HepG2 (cell line): ENCODE measurements at regions not wholly inside any gene's neighbourhood (a gene's known extent, or its start where the extent isn't known, plus 50 kb on each side); places are given as distances from the start of the nearest gene placed in this dataset.

Experiments used
- ATAC-seq: fragments of 200-7000 bp; cut with Tn5 transposase; 3 replicates; pipeline ENCODE4 v1.9.1; 2020; ENCODE audit warnings: mild to moderate bottlenecking, moderate library complexity
- BruUV-seq: library from RNA; stranded (reverse); fragments of 400-500 nt; replicated peaks from 2 replicates; lab custom pipeline; 2021; lab: Mats Ljungman, UMichigan
- CTCF ChIA-PET: fragments of 300-600 bp; formaldehyde crosslinking; extraction: SDS; loops from one replicate; lab custom pipeline; 2021; ENCODE audit warnings: low total read pairs, inconsistent platforms, low intra/inter-chr PET ratio; lab: Yijun Ruan, JAX
- POLR2A ChIA-PET: fragments of 350-600 bp; sonication (Branson Sonifier 250); formaldehyde crosslinking; loops from one replicate; lab custom pipeline; 2020; ENCODE audit warnings: antibody characterized with exemption, inconsistent platforms; lab: Yijun Ruan, JAX
- DNase-seq: peaks from one replicate; pipeline ENCODE4 v3.0.0-alpha.2; 2015; ENCODE audit warnings: low spot score
- FAIRE-seq: peaks from 3 replicates; lab custom pipeline; 2011; peaks lifted over from hg19 to GRCh38; lab: Jason Lieb, UNC
- H2AFZ ChIP-seq: one replicate; pipeline ENCODE4 v1.6.1; 2011; ENCODE audit warnings: low read length, inconsistent platforms
- H3K27ac ChIP-seq: fragments of 300-600 bp; 3 replicates; pipeline ENCODE4 v1.8.0; 2011; ENCODE audit warnings: mixed run types, mild to moderate bottlenecking, mixed read lengths, low read length, inconsistent platforms; ENCODE audit not compliant: insufficient read depth; ENCODE audit errors: extremely low read length
- H3K27me3 ChIP-seq, 2 experiments: fragments of 200-600 bp in 1 of 2; 2 replicates in 1 of 2; 3 replicates in 1 of 2; pipeline versions ENCODE4 v1.6.0 to v1.8.0; 2011; ENCODE audit warnings: low read length in 2 of 2, mild to moderate bottlenecking in 2 of 2, moderate library complexity in 2 of 2, inconsistent platforms in 1 of 2; ENCODE audit not compliant: insufficient read depth in 2 of 2, control insufficient read depth in 1 of 2
- H3K36me3 ChIP-seq, 2 experiments: fragments of 200-600 bp in 1 of 2; replicated peaks in 1 of 2; 2 replicates in 1 of 2; 3 replicates in 1 of 2; pipeline versions ENCODE4 v1.5.1 to v1.8.0; 2011; ENCODE audit warnings: low read length in 2 of 2, inconsistent platforms in 1 of 2; ENCODE audit not compliant: insufficient read depth in 2 of 2, control insufficient read depth in 1 of 2
- H3K4me1 ChIP-seq: 2 replicates; pipeline ENCODE4 v1.5.1; 2012; ENCODE audit warnings: low read length, inconsistent platforms; ENCODE audit not compliant: insufficient read depth
- H3K4me2 ChIP-seq: 2 replicates; pipeline ENCODE4 v1.6.0; 2011; ENCODE audit warnings: low read depth, low read length, inconsistent platforms
- H3K4me3 ChIP-seq, 3 experiments: fragments of 200-600 bp in 1 of 3; sonication (generic), shearing (Covaris generic) in 1 of 3; replicated peaks in 1 of 3; 2 replicates each; pipeline ENCODE4 v1.5.1; 2011 to 2016; ENCODE audit warnings: low read length in 3 of 3, inconsistent platforms in 2 of 3, low read depth in 2 of 3, mild to moderate bottlenecking in 2 of 3, control low read depth in 1 of 3, mixed read lengths in 1 of 3; ENCODE audit not compliant: insufficient read depth in 1 of 3
- H3K79me2 ChIP-seq: one replicate; pipeline ENCODE4 v1.6.1; 2011; ENCODE audit warnings: low read length, inconsistent platforms; ENCODE audit not compliant: insufficient read depth
- H3K9ac ChIP-seq: 2 replicates; pipeline ENCODE4 v1.6.0; 2011; ENCODE audit warnings: mild to moderate bottlenecking, low read depth, low read length, inconsistent platforms; ENCODE audit not compliant: insufficient read depth
- H3K9me3 ChIP-seq: 2 replicates; pipeline ENCODE4 v1.5.1; 2012; ENCODE audit warnings: mild to moderate bottlenecking, low read length
- H4K20me1 ChIP-seq: 2 replicates; pipeline ENCODE4 v1.6.0; 2011; ENCODE audit warnings: inconsistent platforms, mild to moderate bottlenecking, low read length, moderate library complexity; ENCODE audit not compliant: insufficient read depth
- HOXA9 ChIP-seq: sonication (generic); formaldehyde crosslinking; IDR thresholded peaks from 2 replicates; pipeline ENCODE4 v1.8.1; 2022; ENCODE audit warnings: missing genetic modification reagents, mild to moderate bottlenecking, moderate library complexity, borderline replicate concordance
- NCOA1 ChIP-seq: sonication (generic); formaldehyde crosslinking; IDR thresholded peaks from 2 replicates; pipeline ENCODE4 v1.9.0; 2021; ENCODE audit warnings: missing genetic modification reagents
- NONO ChIP-seq, 2 experiments: fragments of 450-650 bp in 1 of 2; sonication (generic) in 1 of 2; formaldehyde crosslinking in 1 of 2; IDR thresholded peaks in 1 of 2; conservative IDR thresholded peaks in 1 of 2; 2 replicates each; pipeline versions ENCODE4 v1.6.1 to v1.8.0; 2017 to 2022; ENCODE audit warnings: mild to moderate bottlenecking in 1 of 2, missing genetic modification reagents in 1 of 2, moderate library complexity in 1 of 2
- ZNF407 ChIP-seq: sonication (generic); formaldehyde crosslinking; IDR thresholded peaks from one replicate; pipeline ENCODE4 v1.5.1; 2020; ENCODE audit warnings: mild to moderate bottlenecking, missing genetic modification reagents; ENCODE audit errors: not compliant biosample characterization
- ZNF556 ChIP-seq: sonication (generic); formaldehyde crosslinking; IDR thresholded peaks from 2 replicates; pipeline ENCODE4 v1.4.0; 2020; ENCODE audit warnings: mild to moderate bottlenecking, missing genetic modification reagents, borderline replicate concordance
- ZNF605 ChIP-seq: sonication (generic); formaldehyde crosslinking; IDR thresholded peaks from 2 replicates; pipeline ENCODE4 v1.8.0; 2022; ENCODE audit warnings: mild to moderate bottlenecking, missing genetic modification reagents
- WGBS: methylation state at CpG from one replicate; pipeline ENCODE4 v1.1.6; 2017; ENCODE audit warnings: low lambda C conversion rate; 5-methylcytosine and 5-hydroxymethylcytosine counted together
- in situ Hi-C: cut with HindIII; loops from 2 replicates; pipeline ENCODE4 v1.10.0; 2017; ENCODE audit warnings: low pct_unique_long_range_greater_than_20kb; ENCODE audit not compliant: extremely low pct_ligation_motif_present
- intact Hi-C: fragments of 100-400 bp; cut with micrococcal nuclease; formaldehyde crosslinking; loops from one replicate; pipeline ENCODE4 v1.10.0; 2022; ENCODE audit not compliant: unreplicated experiment

GRCh38 chr3:76631251-76631650, 408.6 kb upstream of the ROBO2 start:
- intact Hi-C loops (no loop called here), in situ Hi-C loops (no loop called here)
- H2AFZ ChIP-seq, result no peak overlapping the region
- H3K9ac ChIP-seq, result no peak overlapping the region
- DNase-seq (no peak), FAIRE-seq (no peak), ATAC-seq (no peak)
- H3K4me2 ChIP-seq, result no peak overlapping the region
- no peak overlapping the region for H3K4me3 ChIP-seq
- CTCF ChIA-PET, result no interaction called here
- H3K36me3 ChIP-seq, result no peaks in the 10 kb centered on the region
- no peaks in the 10 kb centered on the region for H3K79me2 ChIP-seq
- no peaks in the 10 kb centered on the region for H3K9me3 ChIP-seq
- BruUV-seq, result no TSS peak
- no peaks in the 10 kb centered on the region; a peak in 1 of 5 replicates for H3K27me3 ChIP-seq
- no peak for TF ChIP-seq NONO (IDR thresholded peaks at IDR 0.05)
- TF ChIP-seq NONO (CRISPR knock-in tag; conservative IDR thresholded peaks at IDR 0.05), result no peak
- TF ChIP-seq ZNF556 (CRISPR knock-in tag), result no peak
- no peak for TF ChIP-seq NCOA1
- TF ChIP-seq ZNF605, result no peak
- no peak for TF ChIP-seq ZNF407 (CRISPR knock-in tag)
- TF ChIP-seq HOXA9, result no peak
- POLR2A ChIA-PET, result no interaction called here
- no peaks in the 10 kb centered on the region for H4K20me1 ChIP-seq
- no peak overlapping the region for H3K27ac ChIP-seq
- H3K4me1 ChIP-seq, result no peaks in the 10 kb centered on the region
- 18% methylated on average over 4 of the region's 4 CpGs for WGBS
